Osteocyte (in vitro differentiated cells): ENCODE measurements at regions not wholly inside any gene's neighbourhood (a gene's known extent, or its start where the extent isn't known, plus 50 kb on each side); places are given as distances from the start of the nearest gene placed in this dataset.

ENCODE experiments used
- DNase-seq: peaks from one replicate; pipeline ENCODE4 v3.0.0; 2021; ENCODE audit warnings: mixed read lengths; ENCODE audit not compliant: unreplicated experiment; ENCODE audit errors: extremely low spot score
- H3K27ac Mint-ChIP-seq: one replicate; pipeline ENCODE4 v1.8.0; 2021; ENCODE audit warnings: mild to moderate bottlenecking, mixed read lengths; ENCODE audit not compliant: unreplicated experiment
- H3K27me3 Mint-ChIP-seq: one replicate; pipeline ENCODE4 v1.8.0; 2021; ENCODE audit warnings: mixed read lengths; ENCODE audit not compliant: unreplicated experiment
- H3K36me3 Mint-ChIP-seq: one replicate; pipeline ENCODE4 v1.8.0; 2021; ENCODE audit warnings: mixed read lengths; ENCODE audit not compliant: unreplicated experiment
- H3K4me1 Mint-ChIP-seq: one replicate; pipeline ENCODE4 v1.8.0; 2021; ENCODE audit warnings: mixed read lengths; ENCODE audit not compliant: unreplicated experiment
- H3K4me3 Mint-ChIP-seq: one replicate; pipeline ENCODE4 v1.8.0; 2021; ENCODE audit warnings: mild to moderate bottlenecking, moderate library complexity, mixed read lengths; ENCODE audit not compliant: unreplicated experiment
- H3K9me3 Mint-ChIP-seq: one replicate; pipeline ENCODE4 v1.8.0; 2021; ENCODE audit warnings: mixed read lengths; ENCODE audit not compliant: unreplicated experiment
- TF ChIP-seq, protein P1 (sequence below): fragments of 200-600 bp; sonication (generic); IDR thresholded peaks from 2 replicates; pipeline ENCODE4 v1.5.0; 2021; ENCODE audit warnings: antibody characterized with exemption, mild to moderate bottlenecking, moderate library complexity

DNA sequence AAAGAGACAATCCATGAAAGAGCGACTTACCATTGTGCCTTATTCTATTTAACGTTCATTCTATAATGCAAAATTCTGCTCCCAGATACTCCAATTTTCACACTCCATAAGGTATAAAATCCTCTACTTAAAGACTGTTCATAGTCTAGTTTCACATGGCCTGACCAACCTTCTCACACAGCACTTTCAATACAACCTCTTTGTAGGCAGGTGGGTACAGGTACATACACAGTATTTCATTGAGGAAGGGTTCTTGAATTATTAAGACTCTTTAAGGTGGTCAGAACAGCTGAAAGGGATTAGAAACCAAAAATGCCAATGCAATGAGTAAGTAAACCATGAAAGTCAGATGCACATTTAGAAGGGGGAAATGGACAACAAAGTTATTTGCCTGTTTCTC, 352.0 kb downstream of the PARP8 start:
- no peak for DNase-seq
- TF ChIP-seq, protein P1, sequence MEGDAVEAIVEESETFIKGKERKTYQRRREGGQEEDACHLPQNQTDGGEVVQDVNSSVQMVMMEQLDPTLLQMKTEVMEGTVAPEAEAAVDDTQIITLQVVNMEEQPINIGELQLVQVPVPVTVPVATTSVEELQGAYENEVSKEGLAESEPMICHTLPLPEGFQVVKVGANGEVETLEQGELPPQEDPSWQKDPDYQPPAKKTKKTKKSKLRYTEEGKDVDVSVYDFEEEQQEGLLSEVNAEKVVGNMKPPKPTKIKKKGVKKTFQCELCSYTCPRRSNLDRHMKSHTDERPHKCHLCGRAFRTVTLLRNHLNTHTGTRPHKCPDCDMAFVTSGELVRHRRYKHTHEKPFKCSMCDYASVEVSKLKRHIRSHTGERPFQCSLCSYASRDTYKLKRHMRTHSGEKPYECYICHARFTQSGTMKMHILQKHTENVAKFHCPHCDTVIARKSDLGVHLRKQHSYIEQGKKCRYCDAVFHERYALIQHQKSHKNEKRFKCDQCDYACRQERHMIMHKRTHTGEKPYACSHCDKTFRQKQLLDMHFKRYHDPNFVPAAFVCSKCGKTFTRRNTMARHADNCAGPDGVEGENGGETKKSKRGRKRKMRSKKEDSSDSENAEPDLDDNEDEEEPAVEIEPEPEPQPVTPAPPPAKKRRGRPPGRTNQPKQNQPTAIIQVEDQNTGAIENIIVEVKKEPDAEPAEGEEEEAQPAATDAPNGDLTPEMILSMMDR, result no peak
- no peaks in the 10 kb centered on the region for H3K27me3 Mint-ChIP-seq
- no peaks in the 10 kb centered on the region for H3K36me3 Mint-ChIP-seq
- H3K27ac Mint-ChIP-seq, result no peak overlapping the region
- no peak overlapping the region for H3K4me3 Mint-ChIP-seq
- H3K9me3 Mint-ChIP-seq, result no peaks in the 10 kb centered on the region
- H3K4me1 Mint-ChIP-seq, result no peaks in the 10 kb centered on the region

DNA sequence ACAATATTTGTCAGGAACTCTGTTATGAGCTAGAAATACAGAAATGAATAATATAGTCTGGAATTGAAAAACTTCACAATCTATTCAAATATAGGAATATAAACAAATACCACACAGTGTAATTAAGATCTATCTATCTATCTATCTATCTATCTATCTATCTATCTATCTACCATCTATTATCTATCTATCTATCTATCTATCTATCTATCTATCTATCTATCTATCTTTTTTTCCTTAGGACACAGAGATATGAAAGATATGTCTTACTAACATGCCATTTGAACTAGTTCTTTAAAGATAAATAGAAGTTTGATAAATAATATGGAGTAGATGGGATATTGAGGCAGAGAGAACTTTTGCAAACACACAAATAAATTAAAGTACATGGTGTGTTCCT, 357.8 kb downstream of the PARP8 start:
- TF ChIP-seq, protein P1, result no peak
- Mint-ChIP-seq H3K9me3 (peaks cover 4% of the 10 kb centered on the region), H3K27ac (no peak overlapping the region), H3K27me3 (no peaks in the 10 kb centered on the region), H3K36me3 (no peaks in the 10 kb centered on the region), H3K4me3 (no peak overlapping the region), H3K4me1 (no peaks in the 10 kb centered on the region)
- DNase-seq, result no peak

DNA sequence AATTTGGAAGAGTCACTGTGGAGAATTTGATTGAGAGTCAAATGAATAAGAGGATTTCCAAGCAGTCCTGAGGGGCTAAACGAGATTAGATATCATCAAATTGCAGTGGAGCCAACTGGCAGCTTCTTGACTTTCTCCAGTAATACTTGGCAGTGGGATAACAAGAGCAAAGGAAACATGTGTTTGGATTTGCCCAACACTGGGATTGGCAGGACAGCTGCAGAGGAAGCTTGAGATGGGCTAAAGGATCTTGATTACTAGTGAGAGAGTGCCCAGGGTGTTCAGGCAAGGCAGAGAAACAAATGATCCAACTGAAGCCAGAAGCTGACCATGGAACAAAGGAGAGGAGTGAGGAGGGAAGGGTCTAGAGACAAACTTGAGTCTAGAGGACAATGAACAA, 356.0 kb upstream of the ISL1 start:
- TF ChIP-seq, protein P1, result no peak
- Mint-ChIP-seq H3K4me3 (no peak overlapping the region), H3K36me3 (no peaks in the 10 kb centered on the region), H3K4me1 (no peaks in the 10 kb centered on the region), H3K27me3 (no peaks in the 10 kb centered on the region), H3K27ac (no peak overlapping the region), H3K9me3 (peaks cover 4% of the 10 kb centered on the region)
- no peak for DNase-seq

DNA sequence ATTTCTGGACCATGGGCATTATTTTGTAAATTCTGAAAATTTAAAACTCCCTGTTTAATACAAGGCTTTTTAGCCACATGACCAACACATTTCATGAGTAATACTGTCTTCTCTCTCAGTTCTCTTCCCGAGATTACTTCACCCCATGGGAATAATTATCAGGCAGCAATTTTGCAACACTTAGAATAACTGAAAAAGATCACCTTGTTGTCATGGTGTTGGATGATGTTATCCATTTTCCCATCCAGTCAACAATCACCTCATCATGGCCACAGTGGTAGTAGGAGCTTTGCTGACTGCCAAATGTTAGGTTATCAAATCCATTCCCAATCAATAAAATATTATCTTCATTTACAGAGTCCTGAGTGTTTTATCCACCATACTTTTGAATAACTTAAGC, 354.9 kb upstream of the ISL1 start:
- TF ChIP-seq, protein P1, result no peak
- no peaks in the 10 kb centered on the region for H3K27me3 Mint-ChIP-seq
- no peaks in the 10 kb centered on the region for H3K4me1 Mint-ChIP-seq
- H3K27ac Mint-ChIP-seq, result no peak overlapping the region
- no peaks in the 10 kb centered on the region for H3K36me3 Mint-ChIP-seq
- H3K9me3 Mint-ChIP-seq, result peaks cover 4% of the 10 kb centered on the region
- H3K4me3 Mint-ChIP-seq, result no peak overlapping the region
- DNase-seq, result no peak

DNA sequence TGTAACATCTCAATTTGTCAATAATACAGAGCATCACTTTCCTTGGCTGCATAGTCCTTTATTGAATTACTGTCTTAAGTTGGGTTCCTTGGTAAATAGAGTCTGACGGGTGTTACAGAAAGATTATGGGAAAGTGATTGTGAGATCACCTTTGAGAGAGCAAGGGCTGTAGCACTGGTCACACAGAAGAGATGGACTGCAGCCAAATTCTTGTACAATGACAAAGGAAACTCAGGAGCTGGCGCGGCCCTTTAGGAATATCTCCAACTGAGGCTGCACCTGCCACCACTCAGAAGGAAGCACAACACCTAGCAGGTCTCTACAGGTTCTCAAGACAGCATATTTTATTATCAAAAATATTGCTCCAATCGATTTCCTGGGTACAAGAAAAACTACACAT, 350.0 kb upstream of the ISL1 start:
- DNase-seq, result no peak
- Mint-ChIP-seq H3K27me3 (no peaks in the 10 kb centered on the region), H3K27ac (no peak overlapping the region), H3K4me3 (no peak overlapping the region), H3K36me3 (no peaks in the 10 kb centered on the region), H3K4me1 (no peaks in the 10 kb centered on the region), H3K9me3 (no peaks in the 10 kb centered on the region)
- TF ChIP-seq, protein P1, result no peak
